ENCODE measurements at regions not wholly inside any gene's neighbourhood (a gene's known extent, or its start where the extent isn't known, plus 50 kb on each side); places are given as distances from the start of the nearest gene placed in this dataset.

DNA sequence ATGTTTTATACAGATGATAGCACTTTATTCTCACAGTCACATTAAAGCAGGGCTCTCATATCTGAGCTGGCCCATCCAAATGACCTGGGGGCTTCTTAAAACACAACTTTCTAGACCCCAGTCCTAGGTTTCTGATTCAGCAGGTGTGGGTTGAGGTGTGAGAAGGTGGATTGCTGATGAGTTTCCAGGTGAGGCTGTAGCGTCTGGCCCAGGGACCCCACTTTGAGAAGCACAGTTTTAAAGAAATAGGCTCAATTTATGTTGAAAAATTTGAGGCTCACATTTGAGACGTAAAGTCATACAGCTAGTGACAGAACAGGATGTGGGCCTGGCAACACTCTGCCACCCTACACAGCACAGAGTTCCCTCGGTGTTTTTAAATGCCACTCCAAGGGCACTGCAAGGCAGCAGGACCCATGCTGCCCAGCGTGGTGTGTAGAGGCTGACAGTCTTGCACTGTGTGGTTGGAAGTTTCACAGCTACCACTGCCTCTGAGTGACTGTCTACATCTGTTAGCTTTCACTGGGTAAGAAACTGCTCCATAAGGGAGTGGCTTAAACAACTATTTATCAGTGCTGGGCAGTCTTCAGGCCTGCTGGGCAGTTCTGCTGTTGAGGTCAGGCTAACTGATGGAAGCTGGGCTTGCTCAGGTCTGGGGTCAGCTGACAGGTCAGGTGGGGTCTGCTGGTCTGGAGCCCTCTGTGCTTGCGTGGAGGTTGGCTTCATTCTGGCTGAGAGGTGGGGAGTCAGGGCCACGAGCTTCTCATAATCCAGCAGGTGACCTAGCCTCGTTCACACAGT, 319.7 kb downstream of the CXCL12 start:
- peaks cover 0 to 25% (median 17%) of the 10 kb centered on the region in 4 donors for H3K4me1 ChIP-seq (ENCODE audit: control insufficient read depth in 4 of 4, insufficient read depth in 4 of 4, low read length in 3 of 4)
- H3K27ac ChIP-seq (ENCODE audit: low read depth in 1 of 2, low read length in 2 of 2): peak overlapping the region; percentile 33 to 78
- H3K4me3 ChIP-seq (ENCODE audit: low read depth in 1 of 3, low read length in 3 of 3): no peak overlapping the region
- H3K27me3 ChIP-seq (ENCODE audit: control insufficient read depth in 4 of 4, insufficient read depth in 4 of 4, low read length in 3 of 4): no peaks in the 10 kb centered on the region
- DNase-seq (ENCODE audit: low spot score): no peak
- no peak overlapping the region for H3K9ac ChIP-seq (ENCODE audit: low read depth in 1 of 2, low read length in 2 of 2)
- 79% methylated on average over 7 of the region's 7 CpGs for WGBS
- TF ChIP-seq JUND (IDR thresholded peaks at IDR 0.05) (no peak), YY1 (IDR thresholded peaks at IDR 0.05) (no peak), ATF3 (IDR thresholded peaks at IDR 0.05) (no peak), NR2F2 (IDR thresholded peaks at IDR 0.05) (no peak), RAD21 (IDR thresholded peaks at IDR 0.05) (no peak), HNF4G (IDR thresholded peaks at IDR 0.05) (no peak), SP1 (IDR thresholded peaks at IDR 0.05) (no peak)
- TF ChIP-seq, protein P1, sequence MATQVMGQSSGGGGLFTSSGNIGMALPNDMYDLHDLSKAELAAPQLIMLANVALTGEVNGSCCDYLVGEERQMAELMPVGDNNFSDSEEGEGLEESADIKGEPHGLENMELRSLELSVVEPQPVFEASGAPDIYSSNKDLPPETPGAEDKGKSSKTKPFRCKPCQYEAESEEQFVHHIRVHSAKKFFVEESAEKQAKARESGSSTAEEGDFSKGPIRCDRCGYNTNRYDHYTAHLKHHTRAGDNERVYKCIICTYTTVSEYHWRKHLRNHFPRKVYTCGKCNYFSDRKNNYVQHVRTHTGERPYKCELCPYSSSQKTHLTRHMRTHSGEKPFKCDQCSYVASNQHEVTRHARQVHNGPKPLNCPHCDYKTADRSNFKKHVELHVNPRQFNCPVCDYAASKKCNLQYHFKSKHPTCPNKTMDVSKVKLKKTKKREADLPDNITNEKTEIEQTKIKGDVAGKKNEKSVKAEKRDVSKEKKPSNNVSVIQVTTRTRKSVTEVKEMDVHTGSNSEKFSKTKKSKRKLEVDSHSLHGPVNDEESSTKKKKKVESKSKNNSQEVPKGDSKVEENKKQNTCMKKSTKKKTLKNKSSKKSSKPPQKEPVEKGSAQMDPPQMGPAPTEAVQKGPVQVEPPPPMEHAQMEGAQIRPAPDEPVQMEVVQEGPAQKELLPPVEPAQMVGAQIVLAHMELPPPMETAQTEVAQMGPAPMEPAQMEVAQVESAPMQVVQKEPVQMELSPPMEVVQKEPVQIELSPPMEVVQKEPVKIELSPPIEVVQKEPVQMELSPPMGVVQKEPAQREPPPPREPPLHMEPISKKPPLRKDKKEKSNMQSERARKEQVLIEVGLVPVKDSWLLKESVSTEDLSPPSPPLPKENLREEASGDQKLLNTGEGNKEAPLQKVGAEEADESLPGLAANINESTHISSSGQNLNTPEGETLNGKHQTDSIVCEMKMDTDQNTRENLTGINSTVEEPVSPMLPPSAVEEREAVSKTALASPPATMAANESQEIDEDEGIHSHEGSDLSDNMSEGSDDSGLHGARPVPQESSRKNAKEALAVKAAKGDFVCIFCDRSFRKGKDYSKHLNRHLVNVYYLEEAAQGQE (IDR thresholded peaks at IDR 0.05): no peak
- TF ChIP-seq, protein P2, sequence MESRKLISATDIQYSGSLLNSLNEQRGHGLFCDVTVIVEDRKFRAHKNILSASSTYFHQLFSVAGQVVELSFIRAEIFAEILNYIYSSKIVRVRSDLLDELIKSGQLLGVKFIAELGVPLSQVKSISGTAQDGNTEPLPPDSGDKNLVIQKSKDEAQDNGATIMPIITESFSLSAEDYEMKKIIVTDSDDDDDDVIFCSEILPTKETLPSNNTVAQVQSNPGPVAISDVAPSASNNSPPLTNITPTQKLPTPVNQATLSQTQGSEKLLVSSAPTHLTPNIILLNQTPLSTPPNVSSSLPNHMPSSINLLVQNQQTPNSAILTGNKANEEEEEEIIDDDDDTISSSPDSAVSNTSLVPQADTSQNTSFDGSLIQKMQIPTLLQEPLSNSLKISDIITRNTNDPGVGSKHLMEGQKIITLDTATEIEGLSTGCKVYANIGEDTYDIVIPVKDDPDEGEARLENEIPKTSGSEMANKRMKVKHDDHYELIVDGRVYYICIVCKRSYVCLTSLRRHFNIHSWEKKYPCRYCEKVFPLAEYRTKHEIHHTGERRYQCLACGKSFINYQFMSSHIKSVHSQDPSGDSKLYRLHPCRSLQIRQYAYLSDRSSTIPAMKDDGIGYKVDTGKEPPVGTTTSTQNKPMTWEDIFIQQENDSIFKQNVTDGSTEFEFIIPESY (IDR thresholded peaks at IDR 0.05): no peak
- no peaks in the 10 kb centered on the region for H3K36me3 ChIP-seq (ENCODE audit: control insufficient read depth in 4 of 4, insufficient read depth in 3 of 4, low read depth in 1 of 4, low read length in 3 of 4)
- no peaks in the 10 kb centered on the region for H3K9me3 ChIP-seq (ENCODE audit: control insufficient read depth in 4 of 4, low read length in 3 of 4)

DNA sequence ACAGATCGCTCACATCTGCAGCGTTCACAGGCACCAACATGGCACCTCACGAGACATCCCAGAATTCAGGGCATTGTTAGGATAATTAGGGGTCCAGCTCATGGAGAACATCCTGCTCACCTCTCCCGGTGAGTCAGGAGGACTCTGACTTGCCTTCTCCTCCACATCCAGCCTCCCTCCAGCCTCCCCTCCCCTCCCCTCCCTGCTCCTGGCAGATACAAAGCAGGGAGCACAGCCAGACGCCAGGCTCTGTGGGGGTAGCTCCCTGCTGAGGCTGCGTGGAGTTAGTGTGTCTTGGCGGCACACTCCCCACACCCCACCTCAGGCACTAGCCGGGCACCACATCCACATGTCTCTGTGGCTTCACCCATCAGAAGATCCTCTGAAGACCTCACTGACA, 320.6 kb downstream of the CXCL12 start:
- H3K4me1 ChIP-seq (ENCODE audit: control insufficient read depth in 4 of 4, insufficient read depth in 4 of 4, low read length in 3 of 4): peaks cover 0 to 17% (median 14%) of the 10 kb centered on the region in 4 donors
- H3K27me3 ChIP-seq (ENCODE audit: control insufficient read depth in 4 of 4, insufficient read depth in 4 of 4, low read length in 3 of 4): no peaks in the 10 kb centered on the region
- no peaks in the 10 kb centered on the region for H3K36me3 ChIP-seq (ENCODE audit: control insufficient read depth in 4 of 4, insufficient read depth in 3 of 4, low read depth in 1 of 4, low read length in 3 of 4)
- H3K9ac ChIP-seq (ENCODE audit: low read depth in 1 of 2, low read length in 2 of 2): no peak overlapping the region
- no peak overlapping the region for H3K4me3 ChIP-seq (ENCODE audit: low read depth in 1 of 3, low read length in 3 of 3)
- no peaks in the 10 kb centered on the region for H3K9me3 ChIP-seq (ENCODE audit: control insufficient read depth in 4 of 4, low read length in 3 of 4)
- no peak overlapping the region for H3K27ac ChIP-seq (ENCODE audit: low read depth in 1 of 2, low read length in 2 of 2)
- no peak for DNase-seq (ENCODE audit: low spot score)
- WGBS: 91% methylated on average over 8 of the region's 8 CpGs
- TF ChIP-seq RAD21 (IDR thresholded peaks at IDR 0.05) (no peak), YY1 (IDR thresholded peaks at IDR 0.05) (no peak), EGR1 (IDR thresholded peaks at IDR 0.05; ENCODE audit: low read depth in 2 of 2) (no peak), GABPA (IDR thresholded peaks at IDR 0.05 in 1 of 2, conservative IDR thresholded peaks at IDR 0.05 in 1 of 2) (no peak), NR2F2 (IDR thresholded peaks at IDR 0.05) (no peak), RXRA (IDR thresholded peaks at IDR 0.05) (no peak), HNF4A (conservative IDR thresholded peaks at IDR 0.05) (no peak), MAX (IDR thresholded peaks at IDR 0.05) (no peak), ATF3 (IDR thresholded peaks at IDR 0.05) (no peak), FOXA1 (IDR thresholded peaks at IDR 0.05) (no peak), SP1 (IDR thresholded peaks at IDR 0.05) (no peak), FOXA2 (IDR thresholded peaks at IDR 0.05) (no peak), TAF1 (conservative IDR thresholded peaks at IDR 0.05) (no peak), JUND (IDR thresholded peaks at IDR 0.05) (no peak)
- TF ChIP-seq, protein P3, sequence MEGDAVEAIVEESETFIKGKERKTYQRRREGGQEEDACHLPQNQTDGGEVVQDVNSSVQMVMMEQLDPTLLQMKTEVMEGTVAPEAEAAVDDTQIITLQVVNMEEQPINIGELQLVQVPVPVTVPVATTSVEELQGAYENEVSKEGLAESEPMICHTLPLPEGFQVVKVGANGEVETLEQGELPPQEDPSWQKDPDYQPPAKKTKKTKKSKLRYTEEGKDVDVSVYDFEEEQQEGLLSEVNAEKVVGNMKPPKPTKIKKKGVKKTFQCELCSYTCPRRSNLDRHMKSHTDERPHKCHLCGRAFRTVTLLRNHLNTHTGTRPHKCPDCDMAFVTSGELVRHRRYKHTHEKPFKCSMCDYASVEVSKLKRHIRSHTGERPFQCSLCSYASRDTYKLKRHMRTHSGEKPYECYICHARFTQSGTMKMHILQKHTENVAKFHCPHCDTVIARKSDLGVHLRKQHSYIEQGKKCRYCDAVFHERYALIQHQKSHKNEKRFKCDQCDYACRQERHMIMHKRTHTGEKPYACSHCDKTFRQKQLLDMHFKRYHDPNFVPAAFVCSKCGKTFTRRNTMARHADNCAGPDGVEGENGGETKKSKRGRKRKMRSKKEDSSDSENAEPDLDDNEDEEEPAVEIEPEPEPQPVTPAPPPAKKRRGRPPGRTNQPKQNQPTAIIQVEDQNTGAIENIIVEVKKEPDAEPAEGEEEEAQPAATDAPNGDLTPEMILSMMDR (IDR thresholded peaks at IDR 0.05; ENCODE audit: low read depth, low read length, missing input control): no peak
- TF ChIP-seq, protein P1 (IDR thresholded peaks at IDR 0.05): no peak

Measured in liver (tissue), 8 donors.